ENCODE measurements at regions not wholly inside any gene's neighbourhood (a gene's known extent, or its start where the extent isn't known, plus 50 kb on each side); places are given as distances from the start of the nearest gene placed in this dataset.

- no peak for DNase-seq
These were observed 340.1 kb upstream of the GYPC start for GRCh38 chr2:126315828-126316227.

- DNase-seq: no peak
These were observed 338.0 kb upstream of the GYPC start for GRCh38 chr2:126317790-126318431.

- no peak for DNase-seq
These were observed 333.6 kb upstream of the GYPC start for GRCh38 chr2:126322342-126322741.

GRCh38 chr2:126325202-126325601 lies 330.8 kb upstream of the GYPC start:
- DNase-seq: no peak

GRCh38 chr2:126329173-126329572 lies 326.8 kb upstream of the GYPC start:
- DNase-seq: no peak

- no peak for DNase-seq
These were observed 313.5 kb upstream of the GYPC start for GRCh38 chr2:126342457-126342856.

GRCh38 chr2:126343136-126343535 lies 312.8 kb upstream of the GYPC start:
- no peak for DNase-seq

GRCh38 chr2:126344493-126344892 lies 311.5 kb upstream of the GYPC start:
- no peak for DNase-seq

- DNase-seq: no peak
These were observed 310.3 kb upstream of the GYPC start for GRCh38 chr2:126345691-126346090.

- DNase-seq: no peak
These were observed 299.3 kb upstream of the GYPC start for GRCh38 chr2:126356631-126357030.

GRCh38 chr2:126358122-126358521 lies 297.8 kb upstream of the GYPC start:
- DNase-seq: no peak

GRCh38 chr2:126359494-126359893 lies 296.5 kb upstream of the GYPC start:
- no peak for DNase-seq

- no peak for DNase-seq
These were observed 288.6 kb upstream of the GYPC start for GRCh38 chr2:126367361-126367760.

GRCh38 chr2:126368758-126369157 lies 287.2 kb upstream of the GYPC start:
- no peak for DNase-seq

GRCh38 chr2:126370201-126370600 lies 285.8 kb upstream of the GYPC start:
- DNase-seq: peak; percentile 61

GRCh38 chr2:126372406-126372805 lies 283.6 kb upstream of the GYPC start:
- no peak for DNase-seq

- no peak for DNase-seq
These were observed 277.8 kb upstream of the GYPC start for GRCh38 chr2:126378176-126378575.

- DNase-seq: no peak
These were observed 274.9 kb upstream of the GYPC start for GRCh38 chr2:126381091-126381490.

- DNase-seq: no peak
These were observed 273.0 kb upstream of the GYPC start for GRCh38 chr2:126382998-126383397.

GRCh38 chr2:126383800-126384199 lies 272.2 kb upstream of the GYPC start:
- DNase-seq: no peak

- DNase-seq: no peak
These were observed 270.5 kb upstream of the GYPC start for GRCh38 chr2:126385441-126385840.

GRCh38 chr2:126385983-126386382 lies 270.0 kb upstream of the GYPC start:
- DNase-seq: no peak

GRCh38 chr2:126389446-126389845 lies 266.5 kb upstream of the GYPC start:
- DNase-seq: no peak

- DNase-seq: no peak
These were observed 263.1 kb upstream of the GYPC start for GRCh38 chr2:126392889-126393288.

GRCh38 chr2:126399001-126399400 lies 257.0 kb upstream of the GYPC start:
- DNase-seq: no peak

Measured in muscle of arm (tissue), 1 donor.